B cell (primary cell): ENCODE measurements at regions not wholly inside any gene's neighbourhood (a gene's known extent, or its start where the extent isn't known, plus 50 kb on each side); places are given as distances from the start of the nearest gene placed in this dataset.
"Not testable (repeated sequence)": the region's sequence is repeated elsewhere in the genome, so short reads cannot be mapped to it uniquely, and the experiment has no call there.

Source experiments
- ATAC-seq: fragments of 200-7000 bp; cut with Tn5 transposase; one replicate; pipeline ENCODE4 v1.10.0; 2021; ENCODE audit warnings: low read depth, mild to moderate bottlenecking, moderate number of reproducible peaks, moderate library complexity
- CTCF ChIA-PET: fragments of 350-600 bp; sonication (Branson Sonifier 250); formaldehyde crosslinking; loops from one replicate; lab custom pipeline; 2021; ENCODE audit warnings: antibody characterized with exemption, inconsistent platforms; lab: Charles Lee
- POLR2A ChIA-PET: fragments of 350-600 bp; sonication (Branson Sonifier 250); formaldehyde crosslinking; loops from one replicate; lab custom pipeline; 2021; ENCODE audit warnings: antibody characterized with exemption; lab: Charles Lee
- DNase-seq: peaks from one replicate; pipeline ENCODE4 v3.0.0; 2013
- H2AFZ ChIP-seq: 2 replicates; pipeline ENCODE4 v1.6.1; 2012; ENCODE audit warnings: mild to moderate bottlenecking, low read depth, low read length; ENCODE audit not compliant: insufficient read depth, poor library complexity, severe bottlenecking
- H3K27ac ChIP-seq, 2 donors: 1 replicate in 1 of 2; 2 replicates in 1 of 2; pipeline ENCODE4 v1.5.1; 2012 to 2013; ENCODE audit warnings: low read length in 2 of 2, mild to moderate bottlenecking in 2 of 2, moderate library complexity in 1 of 2
- H3K27me3 ChIP-seq, 4 experiments: fragments of 200-600 bp in 1 of 4; sonication (generic) in 1 of 4; replicated peaks in 1 of 4; 1 replicate in 2 of 4; 2 replicates in 2 of 4; pipeline versions ENCODE4 v1.6.1 to v1.7.0; 2013 to 2016; ENCODE audit warnings: low read length in 3 of 4, mild to moderate bottlenecking in 2 of 4, mixed read lengths in 1 of 4, moderate library complexity in 1 of 4; ENCODE audit not compliant: insufficient read depth in 4 of 4, control insufficient read depth in 3 of 4; ENCODE audit errors: control extremely low read depth in 1 of 4
- H3K36me3 ChIP-seq, 2 experiments: replicated peaks in 1 of 2; 1 replicate in 1 of 2; 2 replicates in 1 of 2; pipeline versions ENCODE4 v1.6.1 to v1.7.1; 2013; ENCODE audit warnings: low read length in 1 of 2; ENCODE audit not compliant: insufficient read depth in 2 of 2, control insufficient read depth in 1 of 2; ENCODE audit errors: control extremely low read depth in 1 of 2, extremely low read depth in 1 of 2
- H3K4me1 ChIP-seq, 2 donors: fragments of 200-600 bp in 1 of 2; sonication (generic) in 1 of 2; 1 replicate in 1 of 2; 2 replicates in 1 of 2; pipeline versions ENCODE4 v1.5.1 to v1.6.1; 2013 to 2017; ENCODE audit warnings: low read length in 2 of 2; ENCODE audit not compliant: control insufficient read depth in 2 of 2, insufficient read depth in 2 of 2
- H3K4me2 ChIP-seq: replicated peaks from 2 replicates; pipeline ENCODE3; 2012; ENCODE audit warnings: mild to moderate bottlenecking, low read depth, low read length; ENCODE audit not compliant: poor library complexity, severe bottlenecking
- H3K4me3 ChIP-seq, 5 experiments: fragments of 200-600 bp in 1 of 5; sonication (generic) in 1 of 5; 1 replicate in 3 of 5; 2 replicates in 2 of 5; pipeline versions ENCODE4 v1.5.1 to v1.7.0; 2011 to 2016; ENCODE audit warnings: low read length in 4 of 5, mild to moderate bottlenecking in 4 of 5, low read depth in 2 of 5, control low read depth in 1 of 5, moderate library complexity in 1 of 5; ENCODE audit not compliant: insufficient read depth in 1 of 5; ENCODE audit errors: control extremely low read depth in 1 of 5, extremely low read depth in 1 of 5
- H3K79me2 ChIP-seq: fragments of 200-600 bp; sonication (generic); one replicate; pipeline ENCODE4 v1.6.0; 2016; ENCODE audit warnings: low read length; ENCODE audit not compliant: control insufficient read depth, insufficient read depth
- H3K9ac ChIP-seq: fragments of 200-600 bp; sonication (generic); 2 replicates; pipeline ENCODE4 v1.6.1; 2017; ENCODE audit warnings: mild to moderate bottlenecking, low read length, moderate library complexity
- H3K9me3 ChIP-seq, 3 donors: one replicate each; pipeline versions ENCODE4 v1.6.1 to v1.7.1; 2013; ENCODE audit warnings: low read length in 2 of 3; ENCODE audit not compliant: control insufficient read depth in 2 of 3, insufficient read depth in 1 of 3; ENCODE audit errors: control extremely low read depth in 1 of 3
- H4K20me1 ChIP-seq: 2 replicates; pipeline ENCODE4 v1.6.0; 2012; ENCODE audit warnings: mild to moderate bottlenecking, low read length; ENCODE audit not compliant: insufficient read depth, control insufficient read depth, poor library complexity, severe bottlenecking
- H3K27ac Mint-ChIP-seq: one replicate; pipeline ENCODE4 v1.8.0; 2021; ENCODE audit warnings: mixed read lengths
- H3K27me3 Mint-ChIP-seq: one replicate; pipeline ENCODE4 v1.8.0; 2021; ENCODE audit warnings: mixed read lengths
- H3K4me1 Mint-ChIP-seq: one replicate; pipeline ENCODE4 v1.8.0; 2021; ENCODE audit warnings: mixed read lengths
- H3K4me3 Mint-ChIP-seq: one replicate; pipeline ENCODE4 v1.8.0; 2021; ENCODE audit warnings: mixed read lengths
- H3K9me3 Mint-ChIP-seq: one replicate; pipeline ENCODE4 v1.8.0; 2022; ENCODE audit warnings: mixed read lengths; ENCODE audit not compliant: insufficient read depth
- WGBS: methylation state at CpG from one replicate; pipeline ENCODE4 v1.1.5; 2013; ENCODE audit warnings: missing lambda C conversion rate; ENCODE audit not compliant: insufficient coverage; 5-methylcytosine and 5-hydroxymethylcytosine counted together
- intact Hi-C: fragments of 100-400 bp; cut with micrococcal nuclease; formaldehyde crosslinking; loops from one replicate; pipeline ENCODE4 v1.10.0; 2022

DNA sequence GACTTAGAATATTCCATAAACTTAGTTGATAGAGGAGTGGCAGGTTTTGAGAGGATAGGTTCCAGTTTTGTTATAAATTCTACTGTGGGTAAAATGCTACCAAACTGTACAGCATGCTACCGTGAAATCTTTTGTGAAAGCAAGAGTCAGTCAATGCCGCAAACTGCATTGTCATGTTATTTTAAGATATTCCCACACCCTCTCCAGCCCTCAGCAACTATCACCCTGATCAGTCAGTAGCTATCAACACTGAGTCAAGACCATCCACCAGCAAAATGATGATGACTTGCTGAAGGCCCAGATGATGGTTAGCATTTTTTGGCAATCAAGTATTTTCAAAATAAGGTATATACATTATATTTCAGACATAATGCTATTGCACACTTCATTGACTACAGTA is 182.4 kb upstream of the ZNF337 start:
- H3K4me3 ChIP-seq, H2AFZ ChIP-seq, ATAC-seq, H3K27me3 ChIP-seq, H3K27ac ChIP-seq, H3K9me3 Mint-ChIP-seq, H4K20me1 ChIP-seq, CTCF ChIA-PET, H3K9ac ChIP-seq, H3K36me3 ChIP-seq, H3K4me3 Mint-ChIP-seq, H3K27ac Mint-ChIP-seq, H3K79me2 ChIP-seq, H3K4me2 ChIP-seq, DNase-seq, H3K4me1 Mint-ChIP-seq, POLR2A ChIA-PET, intact Hi-C loops, H3K9me3 ChIP-seq, H3K4me1 ChIP-seq: not testable (repeated sequence)
- WGBS = no CpG with 5 or more reads among the region's 2 CpGs
- H3K27me3 Mint-ChIP-seq = peaks cover 31% of the 10 kb centered on the region

DNA sequence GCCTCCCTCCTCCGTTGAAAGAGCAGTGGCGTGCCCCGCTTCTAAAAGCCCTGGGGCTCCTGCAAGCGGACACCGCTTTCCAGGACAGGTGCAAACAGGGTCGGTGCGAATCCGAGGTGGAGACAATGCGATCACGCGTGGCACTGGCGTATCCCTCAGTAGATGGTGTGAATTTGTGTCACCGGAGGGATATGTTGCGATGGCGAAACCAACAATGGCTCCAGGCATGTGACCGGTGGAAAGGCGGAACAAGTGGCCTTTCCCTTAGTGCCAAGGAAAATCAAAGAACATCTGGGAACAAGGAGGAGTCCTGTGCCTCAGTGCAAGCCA is 172.0 kb upstream of the ZNF337 start:
- CTCF ChIA-PET, H4K20me1 ChIP-seq, H3K36me3 ChIP-seq, H3K79me2 ChIP-seq, H3K9me3 ChIP-seq, H3K9ac ChIP-seq, H3K9me3 Mint-ChIP-seq, DNase-seq, H3K27ac ChIP-seq, POLR2A ChIA-PET, intact Hi-C loops, H3K27ac Mint-ChIP-seq, H3K4me3 Mint-ChIP-seq, H3K4me3 ChIP-seq, ATAC-seq: not testable (repeated sequence)
- H3K27me3 ChIP-seq = peaks cover 0 to 27% (median 11%) of the 10 kb centered on the region in 4 experiments
- H2AFZ ChIP-seq = peak overlapping the region; percentile 58
- Mint-ChIP-seq H3K27me3 (peaks cover 45% of the 10 kb centered on the region), H3K4me1 (peaks cover 21% of the 10 kb centered on the region)
- H3K4me1 ChIP-seq = peaks cover 7 to 16% of the 10 kb centered on the region in 2 donors
- WGBS = 40% methylated on average over 17 of the region's 17 CpGs
- peak overlapping the region; percentile 57 for H3K4me2 ChIP-seq
